ENCODE measurements at regions not wholly inside any gene's neighbourhood (a gene's known extent, or its start where the extent isn't known, plus 50 kb on each side); places are given as distances from the start of the nearest gene placed in this dataset.

DNA sequence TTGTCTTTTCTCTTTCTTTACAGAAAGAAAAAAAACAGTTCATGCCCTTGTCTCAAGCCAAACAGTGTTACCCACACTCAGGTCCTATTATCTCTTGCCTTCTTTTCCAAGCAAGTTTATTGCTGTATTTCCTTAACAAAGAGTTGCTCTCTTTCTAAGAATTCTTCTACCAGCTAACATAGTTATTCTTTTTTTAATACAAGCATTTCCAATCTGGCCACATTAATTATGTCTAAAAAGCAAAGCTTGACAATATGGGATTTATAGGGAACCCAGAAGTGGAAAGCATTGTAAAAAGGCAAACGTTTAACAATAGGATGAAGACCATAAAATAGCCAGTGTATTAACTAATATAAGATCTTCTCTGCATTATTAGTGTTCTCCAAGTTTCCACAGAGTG is 272.5 kb upstream of the CWC22 start:
- TF ChIP-seq GATA3 (IDR thresholded peaks at IDR 0.05; ENCODE audit: low read depth, low read length) (no peak), GATA2 (IDR thresholded peaks at IDR 0.05; ENCODE audit: low read depth, low read length) (no peak)
